ENCODE measurements at regions not wholly inside any gene's neighbourhood (a gene's known extent, or its start where the extent isn't known, plus 50 kb on each side); places are given as distances from the start of the nearest gene placed in this dataset.

- Histone ChIP-seq H3K4me1 (no peaks in the 10 kb centered on the region), H3K36me3 (no peaks in the 10 kb centered on the region), H3K27ac (no peak overlapping the region), H3K4me3 (replicated peaks in 1 of 3) (no peak overlapping the region), H3K27me3 (no peaks in the 10 kb centered on the region), H3K9me3 (no peaks in the 10 kb centered on the region)
- intact Hi-C loops (cut with DNase I) = no loop called here
- TF ChIP-seq CTCF (IDR thresholded peaks at IDR 0.05) = no peak
- no peak for TF ChIP-seq POLR2A (IDR thresholded peaks at IDR 0.05)
- DNase-seq = no peak
- 79 to 84% methylated on average over 6 of the region's 6 CpGs for WGBS, 2 donors
Measured at GRCh38 chr20:58044286-58044685, 184.2 kb downstream of the ANKRD60 start.

DNA sequence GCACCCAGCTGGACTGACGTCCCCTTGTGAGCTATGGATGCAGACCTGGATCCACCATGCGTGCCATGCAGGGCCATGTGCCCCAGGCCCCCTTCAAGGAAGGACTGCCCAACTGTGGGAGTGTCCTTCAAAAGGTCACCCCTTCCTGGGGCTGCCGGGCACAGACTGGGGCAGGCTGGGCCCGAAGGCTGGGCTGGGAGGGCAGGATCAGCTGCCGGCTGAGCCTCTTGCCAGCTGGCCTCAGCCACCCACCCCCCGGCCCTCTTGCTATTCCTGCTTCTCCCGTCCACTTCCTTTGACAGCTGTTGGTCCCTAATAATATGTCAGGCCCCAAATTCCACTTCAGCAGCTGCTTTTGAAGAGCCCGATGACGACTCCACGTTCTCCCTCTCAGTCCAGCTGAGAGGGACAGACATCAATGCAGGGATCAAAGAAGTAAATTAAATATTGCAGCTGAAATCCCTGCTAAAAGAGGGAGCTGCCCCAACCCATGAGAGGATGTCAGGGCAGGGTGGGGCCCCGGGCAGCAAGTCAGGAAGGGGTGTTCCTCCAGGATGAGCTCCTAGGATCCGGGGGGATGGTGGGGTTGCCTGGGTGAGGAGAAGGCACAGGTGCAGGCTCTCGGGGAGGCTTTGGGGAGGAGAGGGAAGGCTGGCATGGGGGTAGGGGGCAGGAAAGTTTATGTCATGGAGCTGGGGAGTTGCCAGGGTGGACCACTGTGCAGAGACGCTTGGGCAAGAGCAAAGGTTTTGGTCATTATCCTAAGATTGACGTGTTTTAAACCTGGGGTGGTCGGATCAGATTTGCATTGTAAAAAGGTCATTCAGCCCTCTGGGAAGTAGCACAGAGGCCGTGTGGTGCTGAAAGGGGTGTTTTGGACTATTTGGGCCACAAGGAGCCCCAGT is 185.0 kb downstream of the ANKRD60 start:
- TF ChIP-seq CTCF (IDR thresholded peaks at IDR 0.05) (no peak), POLR2A (IDR thresholded peaks at IDR 0.05) (no peak)

DNA sequence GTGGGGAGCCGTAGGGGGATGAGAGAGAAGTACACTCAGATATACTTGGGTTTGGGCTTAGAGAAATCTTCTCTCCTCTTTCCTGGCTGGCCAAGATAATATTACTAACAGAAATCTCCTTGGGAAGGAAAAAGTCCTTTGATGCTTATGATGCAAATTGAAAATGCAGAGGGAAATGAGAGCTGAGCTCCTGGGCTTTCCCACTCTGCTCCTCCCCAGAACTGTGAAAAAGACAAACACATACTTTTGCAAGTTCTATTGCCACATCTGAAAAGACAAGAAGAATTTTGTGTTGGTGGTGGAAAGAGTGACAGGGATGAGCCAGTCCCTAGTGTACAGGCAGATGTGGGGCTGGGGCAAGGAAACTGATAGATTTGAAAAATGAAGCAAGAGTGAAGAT is 185.9 kb downstream of the ANKRD60 start:
- Histone ChIP-seq H3K27me3 (no peaks in the 10 kb centered on the region), H3K9me3 (no peaks in the 10 kb centered on the region), H3K4me3 (replicated peaks in 1 of 3) (no peak overlapping the region), H3K36me3 (no peaks in the 10 kb centered on the region), H3K4me1 (no peaks in the 10 kb centered on the region), H3K27ac (no peak overlapping the region)
- 80 to 93% methylated on average over 1 of the region's 1 CpG for WGBS, 2 donors
- intact Hi-C loops (cut with DNase I) = no loop called here
- TF ChIP-seq CTCF (IDR thresholded peaks at IDR 0.05) = no peak
- TF ChIP-seq POLR2A (IDR thresholded peaks at IDR 0.05) = no peak
- no peak for DNase-seq

More for the DNA sequence above, 185.0 kb downstream of the ANKRD60 start:
- H3K4me1 ChIP-seq = no peaks in the 10 kb centered on the region
- intact Hi-C loops (cut with DNase I) = no loop called here
- H3K27ac ChIP-seq = no peak overlapping the region
- H3K27me3 ChIP-seq = no peaks in the 10 kb centered on the region
- H3K9me3 ChIP-seq = no peaks in the 10 kb centered on the region
- 51 to 60% methylated on average over 14 to 17 of the region's 17 CpGs for WGBS, 2 donors
- no peak overlapping the region for H3K4me3 ChIP-seq (replicated peaks in 1 of 3)
- no peak for DNase-seq
- H3K36me3 ChIP-seq = no peaks in the 10 kb centered on the region

DNA sequence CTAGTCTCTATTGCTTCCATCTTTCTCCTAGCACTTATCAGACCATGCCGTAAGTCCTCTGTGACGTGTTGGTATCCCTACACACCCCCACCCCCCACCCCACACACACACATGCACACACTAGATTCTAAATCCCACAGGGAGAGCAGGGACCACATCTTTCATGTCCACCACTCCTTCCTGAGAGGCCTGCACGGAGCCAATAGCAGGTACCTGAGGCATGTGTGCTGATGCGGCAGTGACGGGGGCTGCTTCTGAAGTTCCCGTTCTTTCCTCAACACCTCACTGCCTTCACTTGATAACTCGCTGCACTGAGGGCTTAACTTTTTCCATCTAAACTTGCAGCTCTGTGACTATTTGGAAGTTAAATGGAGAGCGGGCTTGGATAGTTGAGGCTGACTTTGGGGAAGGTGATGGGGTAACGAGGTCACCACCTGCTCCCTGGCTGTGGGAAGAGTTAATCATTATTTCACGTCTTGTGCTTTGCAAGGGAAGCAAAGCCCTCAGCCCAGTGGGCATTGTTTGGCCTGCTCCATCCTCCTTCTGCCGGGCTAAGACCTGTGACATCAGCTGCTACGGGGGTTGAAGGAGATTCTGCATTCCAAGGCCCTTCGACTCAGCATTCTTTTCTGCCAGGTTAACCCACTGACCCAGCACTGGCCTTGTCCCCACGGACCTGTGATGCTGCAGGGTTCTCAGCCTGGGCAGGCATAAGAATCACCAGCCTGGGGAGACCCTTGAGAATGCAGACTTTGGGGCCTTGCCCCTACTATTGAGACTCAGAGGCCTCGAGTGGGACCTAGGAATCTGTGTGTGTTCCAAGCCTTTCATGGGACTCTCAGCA is 187.8 kb downstream of the ANKRD60 start:
- H3K27ac ChIP-seq = no peak overlapping the region
- 57 to 62% methylated on average over 13 to 15 of the region's 15 CpGs for WGBS, 2 donors
- intact Hi-C loops (cut with DNase I) = no loop called here
- no peak for DNase-seq
- H3K9me3 ChIP-seq = no peaks in the 10 kb centered on the region
- TF ChIP-seq CTCF (IDR thresholded peaks at IDR 0.05) (no peak), POLR2A (IDR thresholded peaks at IDR 0.05) (no peak)
- no peak overlapping the region for H3K4me3 ChIP-seq (replicated peaks in 1 of 3)
- H3K36me3 ChIP-seq = no peaks in the 10 kb centered on the region
- H3K27me3 ChIP-seq = no peaks in the 10 kb centered on the region
- no peaks in the 10 kb centered on the region for H3K4me1 ChIP-seq
